HG02840 (cell line): ENCODE measurements at regions not wholly inside any gene's neighbourhood (a gene's known extent, or its start where the extent isn't known, plus 50 kb on each side); places are given as distances from the start of the nearest gene placed in this dataset.
"Not testable (repeated sequence)": the region's sequence is repeated elsewhere in the genome, so short reads cannot be mapped to it uniquely, and the experiment has no call there.

Experiments used
- ATAC-seq: cut with Tn5 transposase; IDR thresholded peaks from one replicate; pipeline ENCODE4 v1.9.1; 2021; ENCODE audit warnings: mild to moderate bottlenecking, moderate library complexity, moderate number of reproducible peaks; ENCODE audit not compliant: unreplicated experiment, low FRiP score

GRCh38 chr18:8882632-8883408 lies 177.5 kb downstream of the MTCL1 start:
- ATAC-seq, result no peak

GRCh38 chr18:8883409-8883668 lies 178.0 kb downstream of the MTCL1 start:
- no peak for ATAC-seq

GRCh38 chr18:8887877-8888276 lies 182.5 kb downstream of the MTCL1 start:
- not testable (repeated sequence) for ATAC-seq

- no peak for ATAC-seq
These were observed 184.1 kb downstream of the MTCL1 start for GRCh38 chr18:8889489-8889888.

GRCh38 chr18:8890503-8890902 lies 185.1 kb downstream of the MTCL1 start:
- ATAC-seq, result not testable (repeated sequence)

DNA sequence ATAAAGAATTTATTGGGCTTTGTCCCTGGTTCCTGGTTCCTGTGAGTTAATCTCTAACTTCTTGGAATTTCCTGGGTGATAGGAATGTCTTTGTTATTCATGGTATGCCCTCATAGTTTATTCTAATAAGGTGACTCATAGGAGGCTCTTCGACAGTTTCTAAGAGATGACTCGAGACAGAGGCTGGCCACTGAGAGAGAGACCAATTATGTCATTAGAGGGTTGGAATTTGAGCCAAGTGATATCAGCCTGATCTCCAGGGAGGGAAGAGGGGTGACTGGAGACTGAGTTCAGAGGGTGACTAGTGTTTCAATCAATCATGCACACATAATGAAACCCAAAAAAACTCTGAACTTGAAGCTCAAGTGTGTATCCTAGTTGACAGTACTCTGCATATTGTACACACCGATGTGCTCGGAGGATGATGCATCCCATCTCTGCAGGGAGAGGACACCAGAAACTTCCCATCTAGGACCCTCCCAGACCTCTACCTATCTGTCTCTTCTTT lies 185.7 kb downstream of the MTCL1 start:
- no peak for ATAC-seq

DNA sequence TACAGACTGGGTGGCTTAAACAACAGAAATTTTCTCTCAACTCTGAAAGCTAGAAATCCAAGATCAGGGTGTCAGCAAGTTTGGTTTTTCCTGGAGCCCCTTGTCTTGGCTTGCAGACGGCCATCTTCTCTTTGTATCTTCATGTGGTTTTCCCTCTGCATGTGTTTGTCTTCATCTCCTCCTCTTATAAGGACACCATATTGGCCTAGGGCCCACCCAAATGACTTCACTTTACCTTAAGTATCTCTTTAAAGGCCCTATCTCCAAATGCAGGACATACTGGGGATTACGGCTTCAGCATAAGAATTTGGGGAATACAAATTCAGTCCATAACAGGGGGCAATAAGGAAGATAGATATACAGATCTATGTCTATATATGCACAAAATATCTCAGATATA lies 187.9 kb downstream of the MTCL1 start:
- no peak for ATAC-seq

- ATAC-seq, result no peak
These were observed 188.4 kb downstream of the MTCL1 start for GRCh38 chr18:8893628-8894231.

GRCh38 chr18:8894823-8895222 lies 189.5 kb downstream of the MTCL1 start:
- no peak for ATAC-seq

- no peak for ATAC-seq
These were observed 190.0 kb downstream of the MTCL1 start for GRCh38 chr18:8895341-8895740.

- ATAC-seq, result no peak
These were observed 190.7 kb downstream of the MTCL1 start for GRCh38 chr18:8895987-8896619.

DNA sequence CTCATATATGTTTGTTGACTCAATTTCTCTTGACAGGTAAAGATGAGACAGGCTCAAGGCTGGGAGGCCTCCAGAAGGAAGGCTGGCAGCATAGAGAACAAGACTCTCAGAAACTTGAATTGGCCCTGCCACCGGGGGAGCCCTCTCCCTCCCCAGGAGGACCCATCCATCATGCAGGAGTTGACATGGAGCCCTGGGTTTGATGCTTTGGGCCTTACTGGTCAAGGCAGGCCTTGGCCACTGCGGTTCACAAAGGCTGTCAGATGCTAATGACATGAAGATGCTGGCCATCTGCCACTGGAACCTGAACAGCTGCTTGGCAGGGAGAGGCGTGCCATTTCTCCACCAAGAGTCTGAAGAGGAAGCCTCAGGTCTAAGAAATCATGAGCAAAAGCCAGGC lies 193.6 kb downstream of the MTCL1 start:
- ATAC-seq, result no peak

GRCh38 chr18:8900552-8900951 lies 195.2 kb downstream of the MTCL1 start:
- ATAC-seq, result no peak

DNA sequence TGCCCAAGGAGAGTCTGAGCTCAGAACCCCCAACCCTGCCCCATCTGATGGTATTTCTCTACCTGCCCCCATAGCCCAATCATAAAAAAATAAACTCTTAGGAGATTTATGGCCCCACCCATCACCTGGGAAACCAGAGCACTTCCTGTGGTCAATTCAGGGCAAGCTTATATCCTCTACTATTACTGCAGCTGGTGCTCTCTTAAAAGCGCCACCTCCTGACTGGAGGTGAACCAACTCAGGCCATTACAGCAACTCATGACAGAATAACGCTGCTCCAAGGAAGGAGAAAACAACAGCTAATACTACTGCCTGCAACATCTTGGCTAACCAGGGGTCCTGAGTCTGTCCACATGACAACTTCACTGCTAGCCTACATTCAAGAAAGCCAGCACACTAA lies 195.7 kb downstream of the MTCL1 start:
- ATAC-seq, result no peak

DNA sequence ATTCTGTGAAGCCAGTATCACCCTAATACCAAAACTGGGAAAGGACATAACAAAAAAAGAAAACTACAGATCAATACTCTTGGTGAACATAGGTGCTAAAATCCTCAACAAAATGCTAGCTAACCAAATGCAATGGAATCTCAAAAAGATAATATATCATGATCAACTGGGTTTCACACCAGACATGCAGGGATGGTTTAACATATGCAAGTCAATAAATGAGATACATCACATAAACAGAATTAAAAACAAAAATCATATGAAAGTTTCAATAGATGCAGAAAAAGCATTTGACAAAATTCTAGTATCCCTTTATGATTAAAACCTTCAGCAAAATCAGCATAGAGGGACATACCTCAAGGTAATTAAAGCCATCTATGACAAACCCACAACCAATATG lies 198.2 kb upstream of the NDUFV2 start:
- ATAC-seq, result no peak

- no peak for ATAC-seq
These were observed 193.5 kb upstream of the NDUFV2 start for GRCh38 chr18:8908792-8909510.

GRCh38 chr18:8910186-8910822 lies 192.2 kb upstream of the NDUFV2 start:
- no peak for ATAC-seq

DNA sequence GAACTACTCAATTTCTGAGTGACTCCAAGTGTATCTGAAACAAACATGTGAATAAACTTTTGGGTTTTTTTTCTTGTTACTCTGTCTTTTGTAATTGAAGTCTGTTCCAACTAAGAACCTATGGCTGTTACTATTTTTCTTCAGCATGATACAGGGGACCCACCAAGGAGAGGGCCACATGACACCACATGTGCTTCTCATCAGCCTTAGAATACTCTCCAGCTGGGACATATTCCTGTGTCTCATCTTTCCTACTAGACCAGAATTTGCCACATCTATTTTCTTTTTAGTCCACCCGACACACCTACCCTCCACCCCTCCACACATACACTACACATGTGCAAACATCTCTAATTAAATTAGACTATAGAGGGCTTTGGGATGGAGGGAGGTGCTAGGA lies 191.7 kb upstream of the NDUFV2 start:
- no peak for ATAC-seq

DNA sequence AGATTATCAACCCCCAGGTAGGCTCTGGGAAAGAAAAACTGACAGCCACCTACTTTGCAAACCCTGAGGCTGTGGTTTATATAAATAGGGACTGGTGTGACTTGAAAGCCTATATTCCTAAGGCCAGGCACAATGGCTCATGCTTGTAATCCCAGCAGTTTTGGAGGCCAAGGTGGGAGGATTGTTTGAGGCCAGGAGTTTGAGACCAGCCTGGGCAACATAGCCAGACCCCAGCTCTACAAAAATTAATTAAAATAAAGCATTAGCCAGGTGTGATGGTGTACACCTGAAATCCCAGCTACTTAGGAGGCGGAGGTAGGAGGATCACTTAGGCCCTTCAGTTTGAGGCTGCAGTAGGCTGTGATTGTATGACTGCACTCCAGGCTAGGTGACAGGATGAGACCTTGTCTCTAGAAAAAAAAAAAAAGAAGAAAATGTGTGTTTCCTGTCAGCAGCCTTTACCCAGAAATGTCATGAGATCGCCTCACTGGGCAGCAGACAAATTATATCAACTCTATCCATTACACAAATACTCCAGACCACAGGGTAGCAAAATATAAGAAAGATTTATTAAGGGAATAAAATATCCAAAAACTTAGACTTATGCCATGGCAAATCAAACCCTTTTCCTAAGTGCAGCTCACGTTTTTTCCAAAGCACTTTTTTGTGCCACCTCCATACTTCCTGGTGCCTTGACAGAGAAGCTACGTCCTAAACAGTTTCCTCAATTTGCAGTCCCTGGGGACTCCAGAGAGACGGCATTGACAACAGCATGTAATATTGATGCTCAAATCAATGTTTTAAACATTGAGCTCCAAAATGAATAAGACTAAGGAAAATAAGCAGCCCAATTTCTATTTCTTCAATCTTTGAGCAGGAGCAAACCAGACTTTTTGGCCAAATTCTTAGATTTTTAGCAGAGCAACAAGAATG lies 190.8 kb upstream of the NDUFV2 start:
- peak; percentile 7 for ATAC-seq
